Liver (tissue), 7 donors: ENCODE measurements at regions not wholly inside any gene's neighbourhood (a gene's known extent, or its start where the extent isn't known, plus 50 kb on each side); places are given as distances from the start of the nearest gene placed in this dataset.

Source experiments
- DNase-seq: peaks from one replicate; pipeline ENCODE4 v3.0.0-alpha.2; 2017; ENCODE audit warnings: low spot score
- H3K27ac ChIP-seq, 2 donors: one replicate each; pipeline ENCODE4 v1.7.0; 2013; ENCODE audit warnings: inconsistent platforms in 2 of 2, low read length in 2 of 2, control low read depth in 1 of 2, low read depth in 1 of 2, mild to moderate bottlenecking in 1 of 2
- H3K27me3 ChIP-seq, 4 donors: one replicate each; pipeline versions ENCODE4 v1.6.1 to v1.7.0; 2013; ENCODE audit warnings: low read length in 3 of 4, inconsistent platforms in 1 of 4, mild to moderate bottlenecking in 1 of 4, moderate library complexity in 1 of 4; ENCODE audit not compliant: control insufficient read depth in 4 of 4, insufficient read depth in 4 of 4
- H3K36me3 ChIP-seq, 4 donors: one replicate each; pipeline versions ENCODE4 v1.6.1 to v1.7.0; 2013; ENCODE audit warnings: low read length in 3 of 4, mild to moderate bottlenecking in 3 of 4, low read depth in 1 of 4, moderate library complexity in 1 of 4; ENCODE audit not compliant: control insufficient read depth in 4 of 4, insufficient read depth in 3 of 4
- H3K4me1 ChIP-seq, 4 donors: one replicate each; pipeline versions ENCODE4 v1.6.1 to v1.7.0; 2013; ENCODE audit warnings: low read length in 3 of 4, mild to moderate bottlenecking in 3 of 4, moderate library complexity in 1 of 4; ENCODE audit not compliant: control insufficient read depth in 4 of 4, insufficient read depth in 4 of 4
- H3K4me3 ChIP-seq, 3 donors: one replicate each; pipeline versions ENCODE4 v1.6.1 to v1.7.0; 2013; ENCODE audit warnings: low read length in 3 of 3, control low read depth in 1 of 3, low read depth in 1 of 3, mild to moderate bottlenecking in 1 of 3
- H3K9ac ChIP-seq, 2 donors: one replicate each; pipeline ENCODE4 v1.7.0; 2013; ENCODE audit warnings: low read length in 2 of 2, mild to moderate bottlenecking in 2 of 2, moderate library complexity in 2 of 2, control low read depth in 1 of 2, low read depth in 1 of 2
- H3K9me3 ChIP-seq, 4 donors: one replicate each; pipeline versions ENCODE4 v1.6.1 to v1.7.0; 2013; ENCODE audit warnings: low read length in 3 of 4; ENCODE audit not compliant: control insufficient read depth in 4 of 4
- GABPA ChIP-seq, 2 donors: IDR thresholded peaks in 1 of 2; conservative IDR thresholded peaks in 1 of 2; 2 replicates each; pipeline ENCODE4 v1.6.1; 2016; ENCODE audit warnings: antibody characterized with exemption in 2 of 2, mild to moderate bottlenecking in 1 of 2, moderate library complexity in 1 of 2
- HNF4A ChIP-seq, 2 donors: conservative IDR thresholded peaks; 2 replicates each; pipeline ENCODE4 v1.6.1; 2016; ENCODE audit warnings: antibody characterized with exemption in 2 of 2, mild to moderate bottlenecking in 2 of 2
- HNF4G ChIP-seq: IDR thresholded peaks from 2 replicates; pipeline ENCODE4 v1.6.1; 2016; ENCODE audit warnings: antibody characterized with exemption
- JUND ChIP-seq, 2 donors: IDR thresholded peaks; 2 replicates each; pipeline ENCODE4 v1.6.1; 2016; ENCODE audit warnings: antibody characterized with exemption in 2 of 2
- NR2F2 ChIP-seq: IDR thresholded peaks from 2 replicates; pipeline ENCODE4 v1.6.1; 2016; ENCODE audit warnings: antibody characterized with exemption
- RAD21 ChIP-seq, 2 donors: IDR thresholded peaks; 2 replicates each; pipeline ENCODE4 v1.6.1; 2016; ENCODE audit warnings: antibody characterized with exemption in 2 of 2, mild to moderate bottlenecking in 2 of 2
- SP1 ChIP-seq: IDR thresholded peaks from 2 replicates; pipeline ENCODE4 v1.6.1; 2018; ENCODE audit warnings: antibody characterized with exemption, mild to moderate bottlenecking
- TAF1 ChIP-seq: conservative IDR thresholded peaks from 2 replicates; pipeline ENCODE4 v1.6.1; 2016; ENCODE audit warnings: antibody characterized with exemption, mild to moderate bottlenecking
- WGBS: extraction: QIAGEN DNeasy Blood & Tissue Kit; methylation state at CpG from one replicate; pipeline ENCODE4 v1.1.7; 2013; 5-methylcytosine and 5-hydroxymethylcytosine counted together
- TF ChIP-seq, protein P1 (sequence below): IDR thresholded peaks from 2 replicates; pipeline ENCODE4 v1.6.1; 2016; ENCODE audit warnings: antibody characterized with exemption
- TF ChIP-seq, protein P2 (sequence below): IDR thresholded peaks from 2 replicates; pipeline ENCODE4 v1.6.1; 2016; ENCODE audit warnings: antibody characterized with exemption, mild to moderate bottlenecking
- TF ChIP-seq, protein P3 (sequence below): IDR thresholded peaks from 2 replicates; pipeline ENCODE4 v1.6.1; 2016; ENCODE audit warnings: antibody characterized with exemption
- donor health status: healthy.
- donor health status: healthy.
- donor health status: healthy.
- donor health status: healthy.

DNA sequence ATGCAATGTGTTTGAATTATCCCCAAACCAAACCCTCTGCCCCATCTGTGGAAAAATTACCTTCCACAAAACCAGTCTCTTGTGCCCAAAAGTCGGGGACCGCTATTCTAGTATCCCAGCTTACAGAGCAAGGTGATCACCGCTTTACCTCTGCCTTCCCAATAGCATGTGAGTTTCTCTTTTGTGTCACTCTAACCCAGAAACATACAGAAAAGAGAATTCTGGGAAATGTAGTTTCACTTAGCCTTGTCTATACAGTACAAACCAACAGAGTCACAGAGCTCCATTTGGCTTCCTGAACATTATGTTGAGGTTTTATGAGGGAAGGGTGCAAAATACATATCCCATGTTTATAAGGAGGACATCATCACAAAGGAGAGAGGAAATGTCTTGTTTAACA, 260.3 kb upstream of the MINDY3 start:
- TF ChIP-seq SP1 (no peak), HNF4A (conservative IDR thresholded peaks at IDR 0.05) (no peak), TAF1 (no peak), NR2F2 (no peak)
- TF ChIP-seq, protein P1, sequence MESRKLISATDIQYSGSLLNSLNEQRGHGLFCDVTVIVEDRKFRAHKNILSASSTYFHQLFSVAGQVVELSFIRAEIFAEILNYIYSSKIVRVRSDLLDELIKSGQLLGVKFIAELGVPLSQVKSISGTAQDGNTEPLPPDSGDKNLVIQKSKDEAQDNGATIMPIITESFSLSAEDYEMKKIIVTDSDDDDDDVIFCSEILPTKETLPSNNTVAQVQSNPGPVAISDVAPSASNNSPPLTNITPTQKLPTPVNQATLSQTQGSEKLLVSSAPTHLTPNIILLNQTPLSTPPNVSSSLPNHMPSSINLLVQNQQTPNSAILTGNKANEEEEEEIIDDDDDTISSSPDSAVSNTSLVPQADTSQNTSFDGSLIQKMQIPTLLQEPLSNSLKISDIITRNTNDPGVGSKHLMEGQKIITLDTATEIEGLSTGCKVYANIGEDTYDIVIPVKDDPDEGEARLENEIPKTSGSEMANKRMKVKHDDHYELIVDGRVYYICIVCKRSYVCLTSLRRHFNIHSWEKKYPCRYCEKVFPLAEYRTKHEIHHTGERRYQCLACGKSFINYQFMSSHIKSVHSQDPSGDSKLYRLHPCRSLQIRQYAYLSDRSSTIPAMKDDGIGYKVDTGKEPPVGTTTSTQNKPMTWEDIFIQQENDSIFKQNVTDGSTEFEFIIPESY: no peak
- TF ChIP-seq, protein P2, sequence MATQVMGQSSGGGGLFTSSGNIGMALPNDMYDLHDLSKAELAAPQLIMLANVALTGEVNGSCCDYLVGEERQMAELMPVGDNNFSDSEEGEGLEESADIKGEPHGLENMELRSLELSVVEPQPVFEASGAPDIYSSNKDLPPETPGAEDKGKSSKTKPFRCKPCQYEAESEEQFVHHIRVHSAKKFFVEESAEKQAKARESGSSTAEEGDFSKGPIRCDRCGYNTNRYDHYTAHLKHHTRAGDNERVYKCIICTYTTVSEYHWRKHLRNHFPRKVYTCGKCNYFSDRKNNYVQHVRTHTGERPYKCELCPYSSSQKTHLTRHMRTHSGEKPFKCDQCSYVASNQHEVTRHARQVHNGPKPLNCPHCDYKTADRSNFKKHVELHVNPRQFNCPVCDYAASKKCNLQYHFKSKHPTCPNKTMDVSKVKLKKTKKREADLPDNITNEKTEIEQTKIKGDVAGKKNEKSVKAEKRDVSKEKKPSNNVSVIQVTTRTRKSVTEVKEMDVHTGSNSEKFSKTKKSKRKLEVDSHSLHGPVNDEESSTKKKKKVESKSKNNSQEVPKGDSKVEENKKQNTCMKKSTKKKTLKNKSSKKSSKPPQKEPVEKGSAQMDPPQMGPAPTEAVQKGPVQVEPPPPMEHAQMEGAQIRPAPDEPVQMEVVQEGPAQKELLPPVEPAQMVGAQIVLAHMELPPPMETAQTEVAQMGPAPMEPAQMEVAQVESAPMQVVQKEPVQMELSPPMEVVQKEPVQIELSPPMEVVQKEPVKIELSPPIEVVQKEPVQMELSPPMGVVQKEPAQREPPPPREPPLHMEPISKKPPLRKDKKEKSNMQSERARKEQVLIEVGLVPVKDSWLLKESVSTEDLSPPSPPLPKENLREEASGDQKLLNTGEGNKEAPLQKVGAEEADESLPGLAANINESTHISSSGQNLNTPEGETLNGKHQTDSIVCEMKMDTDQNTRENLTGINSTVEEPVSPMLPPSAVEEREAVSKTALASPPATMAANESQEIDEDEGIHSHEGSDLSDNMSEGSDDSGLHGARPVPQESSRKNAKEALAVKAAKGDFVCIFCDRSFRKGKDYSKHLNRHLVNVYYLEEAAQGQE: no peak
- 76% methylated on average over 3 of the region's 3 CpGs for WGBS
- H3K27me3 ChIP-seq: no peaks in the 10 kb centered on the region
- no peak overlapping the region for H3K9ac ChIP-seq
- H3K9me3 ChIP-seq: no peaks in the 10 kb centered on the region
- DNase-seq: no peak
- no peak overlapping the region for H3K27ac ChIP-seq
- no peaks in the 10 kb centered on the region for H3K36me3 ChIP-seq
- H3K4me3 ChIP-seq: no peak overlapping the region
- no peaks in the 10 kb centered on the region for H3K4me1 ChIP-seq

DNA sequence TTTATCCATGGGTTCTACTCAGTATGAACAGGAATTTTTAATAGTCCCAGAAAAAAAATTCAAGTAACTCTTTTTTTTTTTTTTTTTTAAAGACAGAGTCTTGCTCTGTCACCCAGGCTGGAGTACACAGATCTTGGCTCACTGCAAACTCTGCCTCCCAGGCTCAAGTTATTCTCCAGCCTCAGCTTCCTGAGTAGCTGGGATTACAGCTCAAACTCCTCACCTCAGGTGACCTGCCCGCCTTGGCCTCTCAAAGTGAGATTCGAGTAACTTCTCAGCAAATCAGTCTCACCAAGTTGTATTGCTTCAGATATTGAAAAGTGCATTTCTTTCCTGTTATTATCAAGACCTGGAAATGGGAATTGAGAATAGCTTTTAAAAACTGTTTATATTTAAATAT, 281.2 kb upstream of the MINDY3 start:
- Histone ChIP-seq H3K27ac (no peak overlapping the region), H3K36me3 (no peaks in the 10 kb centered on the region), H3K4me3 (no peak overlapping the region), H3K27me3 (no peaks in the 10 kb centered on the region), H3K9me3 (no peaks in the 10 kb centered on the region), H3K9ac (no peak overlapping the region), H3K4me1 (no peaks in the 10 kb centered on the region)
- WGBS: 76% methylated on average over 2 of the region's 2 CpGs
- TF ChIP-seq, protein P1: no peak
- TF ChIP-seq, protein P3, sequence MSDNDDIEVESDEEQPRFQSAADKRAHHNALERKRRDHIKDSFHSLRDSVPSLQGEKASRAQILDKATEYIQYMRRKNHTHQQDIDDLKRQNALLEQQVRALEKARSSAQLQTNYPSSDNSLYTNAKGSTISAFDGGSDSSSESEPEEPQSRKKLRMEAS: no peak
- TF ChIP-seq TAF1: no peak
- no peak for TF ChIP-seq JUND (IDR thresholded peaks at IDR 0.05)
- TF ChIP-seq HNF4G: no peak
- TF ChIP-seq RAD21 (IDR thresholded peaks at IDR 0.05): no peak
- no peak for TF ChIP-seq GABPA (IDR thresholded peaks at IDR 0.05 in 1 of 2, conservative IDR thresholded peaks at IDR 0.05 in 1 of 2)
- no peak for DNase-seq
